ENCODE measurements at regions not wholly inside any gene's neighbourhood (a gene's known extent, or its start where the extent isn't known, plus 50 kb on each side); places are given as distances from the start of the nearest gene placed in this dataset.

GRCh38 chr4:162457071-162457865 lies 293.5 kb upstream of the FSTL5 start:
- H3K27me3 ChIP-seq (ENCODE audit: control insufficient read depth, insufficient read depth, low read length), result no peaks in the 10 kb centered on the region
- CTCF ChIA-PET, result no interaction called here
- TF ChIP-seq CTCF (IDR thresholded peaks at IDR 0.05; ENCODE audit: low read depth, low read length), result no peak
- H3K4me3 ChIP-seq (ENCODE audit: low read depth, low read length), result no peak overlapping the region
- no peak overlapping the region for H3K27ac ChIP-seq (ENCODE audit: low read depth, low read length)
- DNase-seq (ENCODE audit: low read depth, low spot score), result no peak
- POLR2A ChIA-PET, result no interaction called here
- no peaks in the 10 kb centered on the region; the same call in 1 of the 2 replicates for H3K9me3 ChIP-seq (ENCODE audit: control insufficient read depth, insufficient read depth, low read length)

GRCh38 chr4:162456106-162456505 lies 292.3 kb upstream of the FSTL5 start:
- ChIA-PET POLR2A (no interaction called here), CTCF (no interaction called here)
- TF ChIP-seq CTCF (IDR thresholded peaks at IDR 0.05; ENCODE audit: low read depth, low read length), result no peak
- no peak for DNase-seq (ENCODE audit: low read depth, low spot score)
- H3K4me3 ChIP-seq (ENCODE audit: low read depth, low read length), result no peak overlapping the region
- no peaks in the 10 kb centered on the region; the same call in 1 of the 2 replicates for H3K9me3 ChIP-seq (ENCODE audit: control insufficient read depth, insufficient read depth, low read length)
- no peaks in the 10 kb centered on the region for H3K27me3 ChIP-seq (ENCODE audit: control insufficient read depth, insufficient read depth, low read length)
- no peak overlapping the region for H3K27ac ChIP-seq (ENCODE audit: low read depth, low read length)

- DNase-seq (ENCODE audit: low read depth, low spot score), result no peak
- Histone ChIP-seq H3K27me3 (ENCODE audit: control insufficient read depth, insufficient read depth, low read length) (no peaks in the 10 kb centered on the region), H3K4me3 (ENCODE audit: low read depth, low read length) (no peak overlapping the region), H3K9me3 (ENCODE audit: control insufficient read depth, insufficient read depth, low read length) (no peaks in the 10 kb centered on the region), H3K27ac (ENCODE audit: low read depth, low read length) (no peak overlapping the region)
- ChIA-PET CTCF (no interaction called here), POLR2A (no interaction called here)
- no peak for TF ChIP-seq CTCF (IDR thresholded peaks at IDR 0.05; ENCODE audit: low read depth, low read length)
Measured at GRCh38 chr4:162450531-162451035, 286.8 kb upstream of the FSTL5 start.

- no peak overlapping the region for H3K4me3 ChIP-seq (ENCODE audit: low read depth, low read length)
- no peak for TF ChIP-seq CTCF (IDR thresholded peaks at IDR 0.05; ENCODE audit: low read depth, low read length)
- no peak overlapping the region for H3K27ac ChIP-seq (ENCODE audit: low read depth, low read length)
- no peaks in the 10 kb centered on the region for H3K27me3 ChIP-seq (ENCODE audit: control insufficient read depth, insufficient read depth, low read length)
- no peak for DNase-seq (ENCODE audit: low read depth, low spot score)
- ChIA-PET CTCF (no interaction called here), POLR2A (no interaction called here)
- no peaks in the 10 kb centered on the region for H3K9me3 ChIP-seq (ENCODE audit: control insufficient read depth, insufficient read depth, low read length)
Measured at GRCh38 chr4:162443510-162443909, 279.7 kb upstream of the FSTL5 start.

GRCh38 chr4:162442128-162442527 lies 278.3 kb upstream of the FSTL5 start:
- ChIA-PET POLR2A (no interaction called here), CTCF (no interaction called here)
- H3K4me3 ChIP-seq (ENCODE audit: low read depth, low read length), result no peak overlapping the region
- DNase-seq (ENCODE audit: low read depth, low spot score), result no peak
- H3K9me3 ChIP-seq (ENCODE audit: control insufficient read depth, insufficient read depth, low read length), result no peaks in the 10 kb centered on the region
- TF ChIP-seq CTCF (IDR thresholded peaks at IDR 0.05; ENCODE audit: low read depth, low read length), result no peak
- no peak overlapping the region for H3K27ac ChIP-seq (ENCODE audit: low read depth, low read length)
- no peaks in the 10 kb centered on the region for H3K27me3 ChIP-seq (ENCODE audit: control insufficient read depth, insufficient read depth, low read length)

Measured in AG04450 (cell line).